K562 (cell line): ENCODE measurements at regions not wholly inside any gene's neighbourhood (a gene's known extent, or its start where the extent isn't known, plus 50 kb on each side); places are given as distances from the start of the nearest gene placed in this dataset.

ENCODE experiments used
- ATAC-seq: fragments of 200-7000 bp; cut with Tn5 transposase; 3 replicates; pipeline ENCODE4 v1.9.1; 2020; ENCODE audit warnings: moderate library complexity
- BruUV-seq: library from RNA; stranded (reverse); fragments of 400-500 nt; replicated peaks from 2 replicates; lab custom pipeline; 2021; lab: Mats Ljungman, UMichigan
- CTCF ChIA-PET: fragments of 300-600 bp; formaldehyde crosslinking; extraction: SDS; loops from one replicate; lab custom pipeline; 2021; ENCODE audit warnings: low intra/inter-chr PET ratio; lab: Yijun Ruan, JAX
- POLR2A ChIA-PET: fragments of 300-600, 350-650 bp; sonication (Branson Sonifier 250); formaldehyde crosslinking; extraction: SDS; loops from one replicate; lab custom pipeline; 2021; ENCODE audit warnings: antibody characterized with exemption, inconsistent platforms; lab: Yijun Ruan, JAX
- DNase-seq, 4 experiments: peaks; one replicate each; pipeline versions ENCODE4 v3.0.0 to v3.0.0-alpha.2; 2011 to 2018; ENCODE audit warnings: low spot score in 3 of 4, mixed read lengths in 3 of 4; ENCODE audit errors: extremely low read depth in 1 of 4
- FAIRE-seq: peaks from 2 replicates; lab custom pipeline; 2011; peaks lifted over from hg19 to GRCh38; lab: Jason Lieb, UNC
- H2AFZ ChIP-seq: 2 replicates; pipeline ENCODE4 v1.6.0; 2011; ENCODE audit warnings: low read depth, low read length, control low read depth, inconsistent platforms
- H3K27ac ChIP-seq: fragments of 200-600 bp; 3 replicates; pipeline ENCODE4 v1.8.0; 2011; ENCODE audit warnings: low read depth, mild to moderate bottlenecking, control low read depth, inconsistent platforms, low read length, moderate library complexity, mixed read lengths; ENCODE audit errors: extremely low read depth
- H3K27me3 ChIP-seq, 2 experiments: fragments of 300-600 bp in 1 of 2; 2 replicates in 1 of 2; 3 replicates in 1 of 2; pipeline versions ENCODE4 v1.6.0 to v1.8.0; 2011; ENCODE audit warnings: inconsistent platforms in 2 of 2, low read length in 2 of 2, mild to moderate bottlenecking in 1 of 2, mixed read lengths in 1 of 2, moderate library complexity in 1 of 2; ENCODE audit not compliant: control insufficient read depth in 2 of 2, insufficient read depth in 2 of 2
- H3K36me3 ChIP-seq: fragments of 300-600 bp; 3 replicates; pipeline ENCODE4 v1.8.0; 2011; ENCODE audit warnings: mild to moderate bottlenecking, low read length, inconsistent platforms; ENCODE audit not compliant: control insufficient read depth, insufficient read depth
- H3K4me1 ChIP-seq, 2 experiments: fragments of 200-600 bp in 1 of 2; replicated peaks in 1 of 2; 2 replicates in 1 of 2; 3 replicates in 1 of 2; pipeline versions ENCODE4 v1.5.1 to v1.8.0; 2011; ENCODE audit warnings: inconsistent platforms in 2 of 2, low read length in 2 of 2, mild to moderate bottlenecking in 1 of 2, mixed read lengths in 1 of 2, moderate library complexity in 1 of 2; ENCODE audit not compliant: control insufficient read depth in 2 of 2, insufficient read depth in 2 of 2
- H3K4me2 ChIP-seq: 2 replicates; pipeline ENCODE4 v1.6.1; 2011; ENCODE audit warnings: low read length, control low read depth, inconsistent platforms, mixed read lengths; ENCODE audit not compliant: insufficient read depth
- H3K4me3 ChIP-seq: fragments of 200-600 bp; sonication (generic), shearing (Covaris generic); 2 replicates; pipeline ENCODE4 v1.5.1; 2016; ENCODE audit warnings: control low read depth, inconsistent platforms
- H3K79me2 ChIP-seq: fragments of 200-600 bp; 3 replicates; pipeline ENCODE4 v1.8.0; 2011; ENCODE audit warnings: low read length, inconsistent platforms; ENCODE audit not compliant: control insufficient read depth, insufficient read depth
- H3K9ac ChIP-seq, 2 experiments: 2 replicates each; pipeline versions ENCODE4 v1.6.0 to v1.6.1; 2011; ENCODE audit warnings: low read depth in 2 of 2, low read length in 2 of 2, control low read depth in 1 of 2, inconsistent platforms in 1 of 2, mild to moderate bottlenecking in 1 of 2, mixed read lengths in 1 of 2; ENCODE audit not compliant: insufficient read depth in 1 of 2
- H3K9me1 ChIP-seq: one replicate; pipeline ENCODE4 v1.6.0; 2011; ENCODE audit warnings: inconsistent platforms, mild to moderate bottlenecking, low read length, moderate library complexity; ENCODE audit not compliant: control insufficient read depth, insufficient read depth
- H3K9me3 ChIP-seq: replicated peaks from 2 replicates; pipeline ENCODE4 v1.5.1; 2011; ENCODE audit warnings: low read depth, low read length, inconsistent platforms; ENCODE audit not compliant: control insufficient read depth, insufficient read depth
- H4K20me1 ChIP-seq: replicated peaks from 2 replicates; pipeline ENCODE4 v1.6.1; 2011; ENCODE audit warnings: low read length, inconsistent platforms, mixed read lengths; ENCODE audit not compliant: control insufficient read depth, insufficient read depth
- KDM1A ChIP-seq, 2 experiments: fragments of 450-650 bp; IDR thresholded peaks; 2 replicates each; pipeline ENCODE4 v1.6.1; 2016; ENCODE audit warnings: mild to moderate bottlenecking in 2 of 2
- MTA2 ChIP-seq: fragments of 450-650 bp; IDR thresholded peaks from 2 replicates; pipeline ENCODE4 v1.6.1; 2016; ENCODE audit warnings: low read depth
- MTF1 ChIP-seq: fragments of 250-450 bp; sonication (Bioruptor Pico); IDR thresholded peaks from 2 replicates; pipeline ENCODE4 v1.9.0; 2021; ENCODE audit warnings: moderate library complexity, mild to moderate bottlenecking, inconsistent platforms, borderline replicate concordance
- POLR2A ChIP-seq: fragments of 450-650 bp; conservative IDR thresholded peaks from 2 replicates; pipeline ENCODE4 v1.6.1; 2016
- POLR2H ChIP-seq: IDR thresholded peaks from 2 replicates; pipeline ENCODE4 v1.6.1; 2016; ENCODE audit warnings: missing genetic modification characterization, low read depth, mild to moderate bottlenecking, control low read depth, missing compliant biosample characterization, moderate library complexity
- PTRF ChIP-seq: fragments of 450-650 bp; IDR thresholded peaks from 2 replicates; pipeline ENCODE4 v1.6.1; 2016; ENCODE audit warnings: mild to moderate bottlenecking, missing genetic modification characterization, missing compliant biosample characterization
- SIN3B ChIP-seq: fragments of 450-650 bp; IDR thresholded peaks from 2 replicates; pipeline ENCODE4 v1.6.1; 2017; ENCODE audit warnings: low read depth, mild to moderate bottlenecking, moderate library complexity
- THRA ChIP-seq: fragments of 450-650 bp; IDR thresholded peaks from 2 replicates; pipeline ENCODE4 v1.6.1; 2017; ENCODE audit warnings: mild to moderate bottlenecking, moderate library complexity
- ZKSCAN1 ChIP-seq: fragments of 150-350 bp; IDR thresholded peaks from 2 replicates; pipeline ENCODE4 v1.6.1; 2016; ENCODE audit warnings: low read depth, low read length
- ZNF121 ChIP-seq: sonication (generic); formaldehyde crosslinking; conservative IDR thresholded peaks from 2 replicates; pipeline ENCODE4 v1.8.0; 2022; ENCODE audit warnings: missing genetic modification reagents
- ZNF143 ChIP-seq: sonication (generic); formaldehyde crosslinking; IDR thresholded peaks from 2 replicates; pipeline ENCODE4 v1.9.0; 2022; ENCODE audit warnings: mild to moderate bottlenecking, missing genetic modification reagents
- WGBS: fragments of 100-300 bp; shearing (Covaris generic); methylation state at CpG from one replicate; pipeline ENCODE4 v1.1.6; 2016; ENCODE audit warnings: low coverage, mixed read lengths; ENCODE audit not compliant: insufficient coverage; ENCODE audit errors: missing lambda C conversion rate; 5-methylcytosine and 5-hydroxymethylcytosine counted together
- in situ Hi-C: fragments of 300-500 bp; cut with MboI; formaldehyde crosslinking; loops from 4 replicates; pipeline ENCODE4 v1.15.0; 2018; ENCODE audit warnings: inconsistent platforms, mixed read lengths
- intact Hi-C: fragments of 100-400 bp; cut with micrococcal nuclease; formaldehyde crosslinking; loops from 2 replicates; pipeline ENCODE4 v1.14.2; 2022

- FAIRE-seq (no peak), ATAC-seq (no peak), DNase-seq (no peak)
- H3K27me3 ChIP-seq = no peaks in the 10 kb centered on the region
- no TSS peak for BruUV-seq
- H3K9me1 ChIP-seq = no peaks in the 10 kb centered on the region
- CTCF ChIA-PET = no interaction called here
- H3K36me3 ChIP-seq = no peaks in the 10 kb centered on the region
- H4K20me1 ChIP-seq = no peaks in the 10 kb centered on the region
- in situ Hi-C loops = loop anchor here (25.0 kb wide), 1 partner anchor 546 kb away; the partner anchor contains the start of gene CCDC85A
- H3K79me2 ChIP-seq = no peaks in the 10 kb centered on the region
- intact Hi-C loops = no loop called here
- no peak overlapping the region for H3K27ac ChIP-seq
- H2AFZ ChIP-seq = no peak overlapping the region
- TF ChIP-seq MTA2 (no peak), PTRF (no peak), KDM1A (IDR thresholded peaks at IDR 0.05) (no peak), ZNF143 (CRISPR knock-in tag) (no peak), SIN3B (no peak), POLR2H (tag) (no peak), MTF1 (no peak), POLR2A (no peak), ZNF121 (CRISPR knock-in tag) (no peak), ZKSCAN1 (no peak), THRA (no peak)
- POLR2A ChIA-PET = no interaction called here
- no peak overlapping the region for H3K9ac ChIP-seq
- no peak overlapping the region for H3K4me2 ChIP-seq
- H3K9me3 ChIP-seq = no peaks in the 10 kb centered on the region
- WGBS = 0% methylated on average over 2 of the region's 2 CpGs
- H3K4me1 ChIP-seq = no peaks in the 10 kb centered on the region
- no peak overlapping the region for H3K4me3 ChIP-seq
Observed at GRCh38 chr2:56732946-56733345, 549.2 kb downstream of the CCDC85A start.
